Progenitor cell of endocrine pancreas (in vitro differentiated cells): ENCODE measurements at regions not wholly inside any gene's neighbourhood (a gene's known extent, or its start where the extent isn't known, plus 50 kb on each side); places are given as distances from the start of the nearest gene placed in this dataset.

Experiments used
- DNase-seq: peaks from one replicate; pipeline ENCODE4 v3.0.0; 2021; ENCODE audit warnings: low spot score; ENCODE audit not compliant: unreplicated experiment
- H3K27ac Mint-ChIP-seq: 2 replicates; pipeline ENCODE4 v1.8.0; 2021; ENCODE audit warnings: mild to moderate bottlenecking, moderate library complexity, mixed read lengths
- H3K27me3 Mint-ChIP-seq: 2 replicates; pipeline ENCODE4 v1.8.0; 2021; ENCODE audit warnings: mixed read lengths
- H3K36me3 Mint-ChIP-seq: 2 replicates; pipeline ENCODE4 v1.8.0; 2022; ENCODE audit warnings: mixed read lengths; ENCODE audit not compliant: insufficient read depth
- H3K4me1 Mint-ChIP-seq: 2 replicates; pipeline ENCODE4 v1.8.0; 2021; ENCODE audit warnings: low read depth, mixed read lengths
- H3K4me3 Mint-ChIP-seq: 2 replicates; pipeline ENCODE4 v1.8.0; 2021; ENCODE audit warnings: low read depth, mild to moderate bottlenecking, moderate library complexity, mixed read lengths
- H3K9me3 Mint-ChIP-seq: 2 replicates; pipeline ENCODE4 v1.8.0; 2021; ENCODE audit warnings: low read depth, mixed read lengths
- TF ChIP-seq, protein P1 (sequence below): fragments of 200-600 bp; sonication (generic); IDR thresholded peaks from one replicate; pipeline ENCODE4 v1.5.0; 2021; ENCODE audit warnings: antibody characterized with exemption, mild to moderate bottlenecking; ENCODE audit not compliant: unreplicated experiment

DNA sequence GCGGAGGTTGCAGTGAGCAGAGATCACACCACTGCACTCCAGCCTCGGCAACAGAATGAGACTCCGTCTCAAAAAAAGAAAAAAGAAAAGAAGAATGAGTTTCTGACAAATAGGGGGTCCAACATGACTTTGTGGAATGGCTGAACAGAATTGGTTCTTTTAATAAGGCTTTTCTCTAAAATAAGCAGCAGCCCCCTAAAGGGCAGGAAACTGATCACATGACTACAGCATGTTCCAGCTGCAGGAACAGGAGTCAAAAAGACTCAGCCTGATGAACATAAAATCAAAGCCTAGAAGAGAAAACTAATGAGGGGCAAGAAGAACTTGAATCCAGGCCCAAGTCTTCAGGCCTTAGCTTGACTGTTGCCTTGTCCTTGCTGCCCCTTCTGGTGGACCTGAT lies 89.7 kb upstream of the ARRDC4 start:
- H3K36me3 Mint-ChIP-seq = no peaks in the 10 kb centered on the region
- H3K4me3 Mint-ChIP-seq = no peak overlapping the region
- TF ChIP-seq, protein P1, sequence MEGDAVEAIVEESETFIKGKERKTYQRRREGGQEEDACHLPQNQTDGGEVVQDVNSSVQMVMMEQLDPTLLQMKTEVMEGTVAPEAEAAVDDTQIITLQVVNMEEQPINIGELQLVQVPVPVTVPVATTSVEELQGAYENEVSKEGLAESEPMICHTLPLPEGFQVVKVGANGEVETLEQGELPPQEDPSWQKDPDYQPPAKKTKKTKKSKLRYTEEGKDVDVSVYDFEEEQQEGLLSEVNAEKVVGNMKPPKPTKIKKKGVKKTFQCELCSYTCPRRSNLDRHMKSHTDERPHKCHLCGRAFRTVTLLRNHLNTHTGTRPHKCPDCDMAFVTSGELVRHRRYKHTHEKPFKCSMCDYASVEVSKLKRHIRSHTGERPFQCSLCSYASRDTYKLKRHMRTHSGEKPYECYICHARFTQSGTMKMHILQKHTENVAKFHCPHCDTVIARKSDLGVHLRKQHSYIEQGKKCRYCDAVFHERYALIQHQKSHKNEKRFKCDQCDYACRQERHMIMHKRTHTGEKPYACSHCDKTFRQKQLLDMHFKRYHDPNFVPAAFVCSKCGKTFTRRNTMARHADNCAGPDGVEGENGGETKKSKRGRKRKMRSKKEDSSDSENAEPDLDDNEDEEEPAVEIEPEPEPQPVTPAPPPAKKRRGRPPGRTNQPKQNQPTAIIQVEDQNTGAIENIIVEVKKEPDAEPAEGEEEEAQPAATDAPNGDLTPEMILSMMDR = no peak
- no peaks in the 10 kb centered on the region for H3K9me3 Mint-ChIP-seq
- H3K4me1 Mint-ChIP-seq = no peaks in the 10 kb centered on the region
- peaks cover 11% of the 10 kb centered on the region for H3K27me3 Mint-ChIP-seq
- no peak overlapping the region for H3K27ac Mint-ChIP-seq
- no peak for DNase-seq

DNA sequence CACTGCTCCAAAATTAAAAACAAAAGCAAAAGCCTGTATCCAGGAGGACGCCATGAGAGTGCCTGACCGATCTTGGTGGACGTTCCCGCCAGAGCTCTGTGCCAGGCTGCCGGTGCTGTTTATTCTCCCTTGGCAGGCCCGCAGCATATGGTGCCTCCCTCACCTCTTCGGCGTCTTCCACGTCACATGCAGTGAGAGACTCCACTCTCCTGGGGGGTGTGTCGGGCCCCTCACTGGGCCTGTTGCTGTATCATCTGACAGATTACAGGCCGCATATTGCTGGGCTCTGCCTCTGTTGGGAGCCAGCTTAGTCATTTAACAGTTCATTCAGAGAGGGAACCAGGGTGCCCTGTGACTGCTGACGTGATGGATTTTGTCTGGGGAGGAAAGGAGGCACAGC lies 86.4 kb upstream of the ARRDC4 start:
- Mint-ChIP-seq H3K4me1 (no peaks in the 10 kb centered on the region), H3K27me3 (peaks cover 13% of the 10 kb centered on the region), H3K4me3 (no peak overlapping the region), H3K27ac (no peak overlapping the region), H3K9me3 (peaks cover 3% of the 10 kb centered on the region), H3K36me3 (no peaks in the 10 kb centered on the region)
- no peak for DNase-seq
- TF ChIP-seq, protein P1 = no peak

DNA sequence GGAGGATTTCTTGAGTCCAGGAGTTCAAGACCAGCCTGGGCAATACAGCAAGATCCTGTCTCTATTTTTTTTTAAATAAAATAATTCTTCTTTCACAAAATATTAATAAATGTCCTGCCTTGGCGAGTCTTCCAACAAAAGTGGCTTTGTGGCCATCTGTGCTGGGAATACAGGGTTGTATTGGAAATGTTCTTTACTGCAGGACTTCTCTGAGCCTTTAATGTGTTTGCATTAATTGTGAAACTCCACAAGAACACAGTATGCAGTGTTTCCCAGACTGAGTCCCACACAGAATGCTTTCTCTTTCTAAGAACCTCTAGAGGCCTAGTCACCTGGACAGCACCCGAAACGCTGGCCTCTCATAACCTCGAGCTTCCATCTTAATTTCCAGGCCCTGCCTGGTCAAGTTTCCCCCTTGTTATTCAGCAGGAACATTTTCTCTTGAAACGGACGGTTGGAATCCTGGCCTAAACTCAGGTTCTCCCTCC lies 85.4 kb upstream of the ARRDC4 start:
- no peak overlapping the region for H3K27ac Mint-ChIP-seq
- no peaks in the 10 kb centered on the region for H3K36me3 Mint-ChIP-seq
- H3K9me3 Mint-ChIP-seq = peaks cover 3% of the 10 kb centered on the region
- H3K4me3 Mint-ChIP-seq = peak overlapping the region; percentile 50
- TF ChIP-seq, protein P1 = no peak
- no peaks in the 10 kb centered on the region for H3K4me1 Mint-ChIP-seq
- no peak for DNase-seq
- H3K27me3 Mint-ChIP-seq = peaks cover 13% of the 10 kb centered on the region

DNA sequence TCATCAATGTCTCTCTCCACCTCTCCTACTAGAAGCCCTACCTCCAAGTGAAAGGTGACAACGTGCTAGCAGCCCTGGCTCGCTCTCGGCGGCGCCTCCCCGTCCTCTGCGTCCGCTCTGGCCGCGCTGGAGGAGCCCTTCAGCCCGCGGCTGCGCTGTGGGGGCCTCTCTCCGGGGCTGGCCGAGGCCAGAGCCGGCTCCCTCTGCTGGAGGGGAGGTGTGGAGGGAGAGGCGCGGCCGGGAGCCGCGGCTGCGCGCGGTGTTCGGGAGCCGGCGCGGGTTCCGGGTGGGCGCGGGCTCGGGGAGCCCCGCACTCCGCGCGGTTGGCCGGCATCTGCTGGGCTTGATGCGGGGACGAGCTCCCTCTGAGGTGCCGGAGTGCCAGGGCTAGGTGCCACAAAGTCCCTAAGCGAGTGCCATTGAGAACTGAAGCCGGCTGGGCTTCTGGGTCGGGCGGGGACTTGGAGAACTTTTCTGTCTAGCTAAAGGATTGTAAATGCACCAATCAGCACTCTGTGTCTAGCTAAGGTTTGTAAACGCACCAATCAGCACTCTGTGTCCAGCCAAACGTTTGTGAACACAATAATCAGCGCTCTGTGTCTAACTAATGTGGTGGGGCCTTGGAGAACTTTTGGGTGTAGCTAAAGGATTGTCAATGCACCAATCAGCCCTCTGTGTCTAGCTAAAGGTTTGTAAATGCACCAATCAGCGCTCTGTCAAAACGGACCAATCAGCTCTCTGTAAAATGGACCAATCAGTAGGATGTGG lies 84.8 kb upstream of the ARRDC4 start:
- TF ChIP-seq, protein P1 = no peak
- DNase-seq = no peak
- Mint-ChIP-seq H3K4me3 (peak overlapping the region; percentile 50), H3K4me1 (no peaks in the 10 kb centered on the region), H3K27me3 (peaks cover 13% of the 10 kb centered on the region), H3K27ac (no peak overlapping the region), H3K9me3 (peaks cover 3% of the 10 kb centered on the region), H3K36me3 (no peaks in the 10 kb centered on the region)

DNA sequence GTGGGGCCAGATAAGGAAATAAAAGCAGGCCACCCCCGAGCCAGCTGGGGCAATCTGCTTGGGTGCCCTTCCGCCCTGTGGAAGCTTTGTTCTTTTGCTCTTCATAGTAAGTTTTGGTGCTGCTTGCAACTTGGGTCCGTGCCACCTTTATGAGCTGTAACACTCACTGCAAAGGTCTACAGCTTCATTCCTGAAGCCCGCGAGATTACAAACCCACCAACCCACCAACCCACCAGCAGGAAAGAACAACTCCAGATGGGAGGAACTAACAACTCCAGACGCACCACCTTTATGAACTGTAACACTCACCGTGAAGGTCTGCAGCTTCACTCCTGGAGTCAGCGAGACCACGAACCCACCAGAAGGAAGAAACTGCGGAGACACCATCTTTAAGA lies 84.2 kb upstream of the ARRDC4 start:
- no peaks in the 10 kb centered on the region for H3K4me1 Mint-ChIP-seq
- TF ChIP-seq, protein P1 = no peak
- peaks cover 16% of the 10 kb centered on the region for H3K27me3 Mint-ChIP-seq
- H3K9me3 Mint-ChIP-seq = peaks cover 3% of the 10 kb centered on the region
- DNase-seq = no peak
- no peaks in the 10 kb centered on the region for H3K36me3 Mint-ChIP-seq
- no peak overlapping the region for H3K27ac Mint-ChIP-seq
- H3K4me3 Mint-ChIP-seq = no peak overlapping the region
